HepG2 (cell line): ENCODE measurements at regions not wholly inside any gene's neighbourhood (a gene's known extent, or its start where the extent isn't known, plus 50 kb on each side); places are given as distances from the start of the nearest gene placed in this dataset.

Source experiments
- ARID5B ChIP-seq: IDR thresholded peaks from 2 replicates; pipeline ENCODE4 v1.4.0; 2020; ENCODE audit warnings: mild to moderate bottlenecking, missing genetic modification reagents
- ARNTL ChIP-seq: sonication (generic); formaldehyde crosslinking; IDR thresholded peaks from 2 replicates; pipeline ENCODE4 v1.4.0; 2020; ENCODE audit warnings: mild to moderate bottlenecking, missing genetic modification reagents
- DR1 ChIP-seq: sonication (generic); formaldehyde crosslinking; IDR thresholded peaks from 2 replicates; pipeline ENCODE4 v1.8.0; 2021; ENCODE audit warnings: mild to moderate bottlenecking, missing genetic modification reagents, inconsistent platforms
- EED ChIP-seq: sonication (generic); formaldehyde crosslinking; IDR thresholded peaks from 2 replicates; pipeline ENCODE4 v1.5.0; 2020; ENCODE audit warnings: mild to moderate bottlenecking, missing genetic modification reagents
- EP300 ChIP-seq, 3 experiments: sonication (generic) in 1 of 3; formaldehyde crosslinking in 1 of 3; IDR thresholded peaks; 2 replicates each; pipeline versions ENCODE4 v1.5.1 to v1.6.1; 2011 to 2020; ENCODE audit warnings: low read depth in 2 of 3, low read length in 2 of 3, borderline replicate concordance in 1 of 3, improper control_type of control experiment in 1 of 3, mild to moderate bottlenecking in 1 of 3, missing genetic modification reagents in 1 of 3, moderate library complexity in 1 of 3
- HINFP ChIP-seq: sonication (generic); formaldehyde crosslinking; IDR thresholded peaks from 2 replicates; pipeline ENCODE4 v1.4.0; 2020; ENCODE audit warnings: low read depth, mild to moderate bottlenecking, missing genetic modification reagents
- HMGXB4 ChIP-seq, 2 experiments: sonication (generic) in 1 of 2; formaldehyde crosslinking in 1 of 2; IDR thresholded peaks; 2 replicates each; pipeline versions ENCODE4 v1.4.0 to v1.6.1; 2018 to 2020; ENCODE audit warnings: missing genetic modification reagents in 2 of 2, borderline replicate concordance in 1 of 2, low read depth in 1 of 2, mild to moderate bottlenecking in 1 of 2, missing biosample characterization in 1 of 2
- LRRFIP1 ChIP-seq: sonication (generic); formaldehyde crosslinking; conservative IDR thresholded peaks from 2 replicates; pipeline ENCODE4 v1.4.0; 2020; ENCODE audit warnings: missing genetic modification reagents
- MAFK ChIP-seq, 2 experiments: IDR thresholded peaks in 1 of 2; conservative IDR thresholded peaks in 1 of 2; 2 replicates each; pipeline ENCODE4 v1.6.1; 2011; ENCODE audit warnings: improper control_type of control experiment in 2 of 2, low read length in 2 of 2
- NR1H2 ChIP-seq: sonication (generic); formaldehyde crosslinking; IDR thresholded peaks from 2 replicates; pipeline ENCODE4 v1.8.1; 2022; ENCODE audit warnings: low read depth, missing genetic modification reagents, borderline replicate concordance
- SNAI1 ChIP-seq: sonication (generic); formaldehyde crosslinking; IDR thresholded peaks from 2 replicates; pipeline ENCODE4 v1.5.0; 2020; ENCODE audit warnings: mild to moderate bottlenecking, missing genetic modification reagents, borderline replicate concordance
- TBX3 ChIP-seq: fragments of 450-650 bp; IDR thresholded peaks from 2 replicates; pipeline ENCODE4 v1.6.1; 2017; ENCODE audit warnings: antibody characterized with exemption, mild to moderate bottlenecking, inconsistent platforms, borderline replicate concordance
- TOPORS ChIP-seq: sonication (generic); formaldehyde crosslinking; IDR thresholded peaks from 2 replicates; pipeline ENCODE4 v1.8.0; 2023; ENCODE audit warnings: mild to moderate bottlenecking, missing genetic modification reagents
- ZNF180 ChIP-seq: sonication (generic); formaldehyde crosslinking; IDR thresholded peaks from 2 replicates; pipeline ENCODE4 v1.4.0; 2020; ENCODE audit warnings: low read depth, missing genetic modification reagents, borderline replicate concordance
- ZNF7 ChIP-seq: IDR thresholded peaks from 2 replicates; pipeline ENCODE4 v1.6.1; 2016; ENCODE audit warnings: missing biosample characterization, missing genetic modification reagents
- ZXDC ChIP-seq: sonication (generic); formaldehyde crosslinking; IDR thresholded peaks from 2 replicates; pipeline ENCODE4 v1.5.0; 2020; ENCODE audit warnings: mild to moderate bottlenecking, missing genetic modification reagents

GRCh38 chr10:58963101-58963534, 213.3 kb upstream of the PHYHIPL start (continued):
- TF ChIP-seq LRRFIP1 = no peak
- no peak for TF ChIP-seq ZNF180 (CRISPR knock-in tag)
- TF ChIP-seq DR1 (CRISPR knock-in tag) = no peak
- peak; percentile 37; the same call in 1 of the 2 replicates for TF ChIP-seq ARID5B (CRISPR knock-in tag)
- no peak for TF ChIP-seq NR1H2 (CRISPR knock-in tag)
- TF ChIP-seq EED (CRISPR knock-in tag) = no peak
- no peak for TF ChIP-seq TBX3
- no peak; a peak in 1 of 4 replicates for TF ChIP-seq EP300 (IDR thresholded peaks at IDR 0.05; ENCODE audit: low read depth in 2 of 2, low read length in 2 of 2)
- TF ChIP-seq EP300 (CRISPR knock-in tag; IDR thresholded peaks at IDR 0.05; ENCODE audit: borderline replicate concordance) = peak; percentile 21; the same call in 1 of the 2 replicates
- TF ChIP-seq MAFK (conservative IDR thresholded peaks at IDR 0.05 in 1 of 2, IDR thresholded peaks at IDR 0.05 in 1 of 2; ENCODE audit: low read length in 2 of 2) = peak in 1 of 2 experiments; percentile 15; a peak in 1 of 4 replicates
- no peak for TF ChIP-seq ARNTL (CRISPR knock-in tag)
- no peak for TF ChIP-seq ZXDC (CRISPR knock-in tag)
- TF ChIP-seq HMGXB4 (CRISPR knock-in tag; IDR thresholded peaks at IDR 0.05; ENCODE audit: borderline replicate concordance in 1 of 2, low read depth in 1 of 2) = peak in 1 of 2 experiments; percentile 41; a peak in 1 of 4 replicates
- TF ChIP-seq HINFP = no peak
- TF ChIP-seq ZNF7 (CRISPR knock-in tag) = no peak
- no peak for TF ChIP-seq TOPORS (CRISPR knock-in tag)
- no peak for TF ChIP-seq SNAI1 (CRISPR knock-in tag)
